ENCODE measurements at regions not wholly inside any gene's neighbourhood (a gene's known extent, or its start where the extent isn't known, plus 50 kb on each side); places are given as distances from the start of the nearest gene placed in this dataset.
"Not testable (repeated sequence)": the region's sequence is repeated elsewhere in the genome, so short reads cannot be mapped to it uniquely, and the experiment has no call there.

GRCh38 chr12:34203866-34204620 lies 181.7 kb downstream of the ALG10 start:
- no peak for DNase-seq

- no peak for DNase-seq
Observed at GRCh38 chr12:34204830-34205285, 182.6 kb downstream of the ALG10 start.

DNA sequence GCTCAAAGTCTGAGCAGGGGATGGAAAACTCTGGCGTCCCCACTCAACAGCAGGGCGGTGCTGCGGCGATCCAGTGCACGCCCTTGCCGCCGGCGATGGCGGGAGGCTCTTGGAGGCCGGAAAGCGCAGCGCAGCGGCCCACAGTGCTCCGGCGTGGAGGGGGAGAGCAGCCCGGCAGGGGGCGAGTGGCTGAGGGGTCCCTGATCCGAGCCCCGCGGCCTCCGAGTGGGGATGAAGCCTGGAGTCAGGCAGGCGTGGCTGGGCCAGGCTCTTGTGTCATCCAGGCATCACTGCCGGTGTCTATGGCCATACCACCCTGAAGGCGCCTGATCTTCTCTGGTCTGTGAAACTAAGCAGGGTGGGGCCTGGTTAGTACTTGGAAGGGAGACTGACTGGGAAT lies 183.1 kb downstream of the ALG10 start:
- no peak for DNase-seq

GRCh38 chr12:34206061-34206785 lies 183.9 kb downstream of the ALG10 start:
- no peak for DNase-seq

GRCh38 chr12:34207858-34208257 lies 185.6 kb downstream of the ALG10 start:
- no peak for DNase-seq

- DNase-seq: no peak
Observed at GRCh38 chr12:34208331-34209258, 186.3 kb downstream of the ALG10 start.

DNA sequence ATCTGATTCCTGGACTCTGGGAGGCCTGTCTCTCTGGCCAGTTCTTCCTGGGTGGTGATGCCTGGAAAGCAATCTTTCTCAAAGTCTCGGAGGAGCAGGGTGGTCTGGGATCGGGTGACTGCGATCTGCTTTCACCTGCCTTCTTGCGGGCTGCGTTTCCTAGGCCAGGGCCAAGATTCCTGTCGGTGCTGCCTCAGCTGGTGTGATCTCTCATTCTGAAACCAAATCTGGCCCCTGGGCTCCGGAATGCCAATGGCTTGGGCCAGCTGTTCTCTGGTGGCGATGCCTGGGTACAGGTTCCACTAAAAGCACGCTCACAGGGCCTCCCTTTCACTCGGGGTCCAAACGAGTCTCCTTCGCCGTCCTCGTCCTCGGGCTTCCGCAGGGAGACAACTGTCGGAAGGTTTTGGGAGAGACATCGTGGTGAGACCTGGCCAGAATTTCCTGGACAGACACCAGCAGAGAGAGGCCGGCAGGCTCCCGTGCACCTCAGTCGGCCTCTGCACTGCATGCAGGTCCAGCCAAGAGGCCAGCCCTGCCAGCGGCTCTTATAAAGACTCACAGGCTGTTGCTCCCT lies 187.1 kb downstream of the ALG10 start:
- no peak for DNase-seq

DNA sequence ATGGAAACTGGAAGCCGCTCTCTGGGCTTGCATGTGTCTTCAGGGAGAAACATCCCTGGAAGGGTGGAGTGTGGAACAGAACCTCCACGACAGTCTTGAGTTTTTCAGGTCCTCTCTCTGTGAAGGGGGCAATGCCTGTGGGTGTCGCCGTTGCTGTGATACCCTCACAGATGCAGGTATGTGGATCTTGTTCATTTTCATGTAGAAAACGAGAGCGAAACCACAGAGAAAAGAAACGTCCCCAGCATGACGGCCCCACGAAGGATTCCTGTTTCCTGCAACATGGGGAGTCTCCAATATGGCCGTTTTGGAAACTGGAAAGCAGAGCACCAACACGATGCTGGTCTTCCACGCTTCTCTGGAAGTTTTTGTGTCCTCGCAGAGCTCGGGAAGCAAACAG lies 187.9 kb downstream of the ALG10 start:
- no peak for DNase-seq

DNA sequence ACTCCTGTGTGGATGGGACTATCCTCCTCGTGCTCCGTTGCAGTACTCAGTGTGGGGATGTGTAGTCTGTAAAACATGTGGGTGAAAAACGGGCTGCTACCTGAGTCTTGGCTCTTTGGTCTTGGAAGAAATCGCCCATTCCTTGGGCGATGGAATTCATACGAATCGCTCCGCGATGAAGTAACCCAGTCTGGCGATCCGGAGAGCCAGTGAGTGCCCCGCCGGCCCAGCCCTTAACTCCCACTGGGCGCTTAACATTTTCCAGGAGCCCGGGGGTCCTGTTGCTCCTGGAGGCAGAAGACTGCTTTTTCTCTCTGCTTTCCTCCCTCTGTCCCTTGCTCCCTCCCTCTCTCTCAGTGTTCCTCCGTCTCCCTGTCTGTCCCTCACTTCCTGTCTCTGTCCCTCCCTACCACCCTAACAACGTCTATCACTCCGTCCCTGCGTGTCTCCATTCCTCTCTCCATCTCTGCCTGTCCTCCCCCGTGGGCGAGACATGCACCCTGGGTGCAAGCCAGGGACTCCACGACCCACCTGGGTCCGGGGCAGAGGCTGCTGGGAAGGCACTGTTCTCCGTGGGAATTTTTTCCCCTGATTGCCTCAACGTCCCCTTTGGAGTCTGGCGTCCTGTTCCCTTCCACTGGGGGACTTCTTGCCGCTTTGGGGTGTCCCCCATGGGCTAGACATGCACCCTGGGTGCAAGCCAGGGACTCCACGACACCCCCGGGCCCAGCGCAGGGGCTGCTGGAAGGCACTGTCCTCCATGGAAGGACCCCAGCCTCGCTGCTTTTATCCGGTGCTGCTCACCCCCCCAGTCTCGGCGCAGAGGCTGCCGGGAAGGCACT lies 188.6 kb downstream of the ALG10 start:
- DNase-seq: no peak

- no peak for DNase-seq
Observed at GRCh38 chr12:34212651-34213050, 190.4 kb downstream of the ALG10 start.

- no peak for DNase-seq
Observed at GRCh38 chr12:34214011-34214410, 191.7 kb downstream of the ALG10 start.

GRCh38 chr12:34215213-34215892 lies 193.1 kb downstream of the ALG10 start:
- no peak for DNase-seq

DNA sequence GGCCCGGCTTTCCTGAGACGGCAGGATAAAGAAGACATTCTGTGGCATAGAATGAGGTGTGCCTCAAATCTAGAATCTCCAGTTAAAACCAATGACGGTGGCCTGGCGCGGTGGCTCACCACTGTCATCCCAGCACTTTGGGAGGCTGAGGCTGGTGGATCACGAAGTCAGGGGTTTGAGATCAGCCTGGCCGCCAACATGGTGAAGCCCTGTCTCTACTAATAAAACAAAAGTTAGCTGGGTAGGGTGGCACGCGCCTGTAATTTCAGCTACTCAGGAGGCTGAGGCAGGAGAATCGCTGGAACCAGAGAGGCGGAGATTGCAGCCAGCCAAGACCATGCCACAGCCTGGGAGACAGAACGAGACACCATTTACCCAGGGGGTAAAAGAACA lies 193.6 kb downstream of the ALG10 start:
- no peak for DNase-seq

DNA sequence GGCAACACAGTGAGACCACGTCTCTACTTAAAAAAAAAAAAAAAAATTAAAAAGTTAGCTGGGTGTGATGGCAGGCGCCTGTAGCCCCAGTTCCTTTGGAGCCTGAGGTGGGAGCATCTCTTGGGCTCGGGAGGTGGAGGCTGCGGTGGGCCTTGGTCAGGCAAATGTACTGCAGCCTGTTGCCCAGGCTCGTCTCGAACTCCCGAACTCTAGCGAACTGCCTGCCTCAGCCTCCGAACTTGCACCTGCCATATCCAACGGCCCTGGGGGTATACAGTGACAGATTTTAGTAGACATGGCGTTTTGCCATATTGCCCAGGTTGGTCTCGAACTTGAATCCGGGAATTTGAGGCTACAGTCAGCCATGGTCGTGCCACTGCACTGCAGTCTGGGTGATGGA lies 195.4 kb downstream of the ALG10 start:
- no peak for DNase-seq

GRCh38 chr12:34218193-34219045 lies 196.1 kb downstream of the ALG10 start:
- DNase-seq: peak; percentile 26

DNA sequence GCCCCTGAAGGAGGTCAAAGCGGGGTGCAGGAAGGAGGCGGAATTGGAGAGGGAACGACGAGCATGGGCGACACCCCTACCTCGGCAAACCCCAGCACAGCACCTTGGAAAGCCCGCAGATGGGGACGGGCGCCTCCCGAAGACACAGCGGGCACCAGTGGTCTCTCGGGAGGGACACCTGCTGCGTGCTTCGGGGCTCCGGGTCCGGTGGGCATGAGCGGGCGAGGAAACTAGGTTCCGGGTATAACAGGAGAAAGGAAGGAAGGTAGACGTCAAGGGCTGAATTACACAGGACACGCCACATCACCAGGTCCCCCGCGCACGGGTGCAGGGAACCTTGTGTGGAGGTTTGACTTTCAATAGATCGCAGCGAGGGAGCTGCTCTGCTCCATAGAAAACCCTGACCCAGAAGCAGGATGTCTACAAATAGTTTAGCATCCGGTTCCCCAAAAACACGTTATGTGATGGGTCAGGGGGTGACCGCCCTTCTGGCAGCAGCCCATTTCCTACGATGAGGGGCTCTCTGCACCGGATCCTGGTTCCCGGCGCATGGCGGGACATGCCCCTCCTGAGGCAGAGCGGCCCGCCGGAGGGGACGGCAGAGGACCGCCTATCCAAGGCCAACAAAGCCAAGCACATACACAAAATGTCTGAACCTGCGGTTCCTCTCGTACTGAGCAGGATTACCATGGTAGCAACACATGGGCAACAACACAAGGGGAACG lies 196.9 kb downstream of the ALG10 start:
- DNase-seq: no peak

DNA sequence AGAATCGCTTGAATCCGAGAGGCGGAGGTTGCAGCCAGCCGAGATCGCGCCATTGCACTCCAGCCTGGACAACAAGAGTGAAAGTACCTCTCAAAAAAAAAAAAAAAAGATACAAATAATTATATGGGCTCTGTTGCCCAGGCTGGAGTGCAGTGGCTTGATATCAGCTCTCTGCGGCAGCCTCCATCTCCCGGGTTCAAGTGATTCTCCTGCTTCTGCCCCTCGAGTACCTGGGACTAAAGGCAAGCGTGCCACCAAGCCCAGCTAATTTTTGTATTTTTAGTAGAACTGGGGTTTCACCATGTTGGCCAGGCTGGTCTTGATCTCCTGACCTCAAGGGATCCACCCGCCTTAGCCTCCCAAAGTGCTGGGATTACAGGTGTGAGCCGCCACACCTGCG lies 197.8 kb downstream of the ALG10 start:
- not testable (repeated sequence) for DNase-seq

GRCh38 chr12:34223640-34224039 lies 201.3 kb downstream of the ALG10 start:
- no peak for DNase-seq

- not testable (repeated sequence) for DNase-seq
Observed at GRCh38 chr12:34226044-34226443, 203.7 kb downstream of the ALG10 start.

DNA sequence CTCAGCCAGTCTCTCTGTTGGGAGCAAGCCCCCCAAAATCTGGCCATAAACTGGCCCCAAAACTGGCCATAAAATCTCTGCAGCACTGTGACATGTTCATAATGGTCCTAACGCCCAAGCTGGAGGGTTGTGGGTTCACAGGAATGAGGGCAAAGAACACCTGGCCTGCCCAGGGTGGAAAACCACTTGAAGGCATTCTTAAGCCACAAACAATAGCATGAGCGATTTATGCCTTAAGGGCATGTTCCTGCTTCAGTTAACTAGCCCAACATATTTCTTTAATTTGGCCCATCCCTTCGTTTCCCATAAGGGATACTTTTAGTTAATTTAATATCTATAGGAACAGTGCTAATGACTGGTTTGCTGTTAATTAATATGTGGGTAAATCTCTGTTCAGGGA lies 205.8 kb downstream of the ALG10 start:
- DNase-seq: not testable (repeated sequence)

Measured in DMS 273 treated with DMSO at 0.1 percent for 48 hours (cell line).